IMR-90 (cell line): ENCODE measurements at regions not wholly inside any gene's neighbourhood (a gene's known extent, or its start where the extent isn't known, plus 50 kb on each side); places are given as distances from the start of the nearest gene placed in this dataset.

Experiments
- ATAC-seq: fragments of 200-7000 bp; cut with Tn5 transposase; 2 replicates; pipeline ENCODE4 v1.9.1; 2020; ENCODE audit warnings: low read depth, mild to moderate bottlenecking, moderate library complexity
- BruUV-seq: library from RNA; stranded (reverse); fragments of 400-500 nt; replicated peaks from 2 replicates; lab custom pipeline; 2021; lab: Mats Ljungman, UMichigan
- CTCF ChIA-PET: fragments of 300-600 bp; formaldehyde crosslinking; extraction: SDS; loops from one replicate; lab custom pipeline; 2021; ENCODE audit warnings: antibody characterized with exemption; lab: Yijun Ruan, JAX
- POLR2A ChIA-PET: fragments of 300-600 bp; sonication (Branson Sonifier 250); formaldehyde crosslinking; loops from one replicate; lab custom pipeline; 2022; ENCODE audit warnings: antibody characterized with exemption; ENCODE audit not compliant: unreplicated experiment; lab: Charles Lee
- DNase-seq: peaks from one replicate; pipeline ENCODE4 v3.0.0; 2013
- H2AFZ ChIP-seq: replicated peaks from 2 replicates; pipeline ENCODE3; 2013; ENCODE audit warnings: low read length, mild to moderate bottlenecking; ENCODE audit not compliant: poor library complexity
- H2AK5ac ChIP-seq: 2 replicates; pipeline ENCODE4 v1.6.1; 2013; ENCODE audit warnings: low read depth, low read length, inconsistent platforms
- H2AK9ac ChIP-seq: replicated peaks from 2 replicates; pipeline ENCODE3; 2013; ENCODE audit warnings: mild to moderate bottlenecking, low read depth, low read length, moderate library complexity; ENCODE audit not compliant: poor library complexity
- H2BK120ac ChIP-seq: 2 replicates; pipeline ENCODE4 v1.6.1; 2013; ENCODE audit warnings: low read depth, low read length, inconsistent platforms
- H2BK15ac ChIP-seq: 3 replicates; pipeline ENCODE4 v1.6.1; 2013; ENCODE audit warnings: low read depth, low read length, inconsistent platforms
- H2BK20ac ChIP-seq: 2 replicates; pipeline ENCODE4 v1.6.1; 2013; ENCODE audit warnings: low read depth, mild to moderate bottlenecking, inconsistent platforms, low read length, moderate library complexity
- H2BK5ac ChIP-seq: 2 replicates; pipeline ENCODE4 v1.6.1; 2013; ENCODE audit warnings: mild to moderate bottlenecking, low read depth, low read length, inconsistent platforms; ENCODE audit not compliant: poor library complexity, severe bottlenecking
- H3K14ac ChIP-seq: replicated peaks from 2 replicates; pipeline ENCODE4 v1.6.1; 2013; ENCODE audit warnings: low read depth, low read length, inconsistent platforms
- H3K18ac ChIP-seq: 2 replicates; pipeline ENCODE4 v1.6.1; 2013; ENCODE audit warnings: low read depth, low read length, control low read depth
- H3K23ac ChIP-seq: 2 replicates; pipeline ENCODE4 v1.6.1; 2013; ENCODE audit warnings: low read depth, low read length, inconsistent platforms
- H3K27ac ChIP-seq: 2 replicates; pipeline ENCODE4 v1.5.1; 2013; ENCODE audit warnings: mild to moderate bottlenecking, control low read depth, low read length; ENCODE audit not compliant: insufficient read depth
- H3K27me3 ChIP-seq: 2 replicates; pipeline ENCODE4 v1.6.1; 2013; ENCODE audit warnings: low read length; ENCODE audit not compliant: control insufficient read depth, insufficient read depth
- H3K36me3 ChIP-seq: 2 replicates; pipeline ENCODE4 v1.6.1; 2013; ENCODE audit warnings: low read length, mixed read lengths; ENCODE audit not compliant: control insufficient read depth, insufficient read depth
- H3K4ac ChIP-seq: 2 replicates; pipeline ENCODE4 v1.6.1; 2013; ENCODE audit warnings: low read depth, low read length, inconsistent platforms
- H3K4me1 ChIP-seq: 2 replicates; pipeline ENCODE4 v1.6.1; 2013; ENCODE audit warnings: low read length, mixed read lengths; ENCODE audit not compliant: control insufficient read depth, insufficient read depth
- H3K4me2 ChIP-seq: 2 replicates; pipeline ENCODE4 v1.6.1; 2013; ENCODE audit warnings: low read depth, mild to moderate bottlenecking, control low read depth, low read length, moderate library complexity
- H3K4me3 ChIP-seq: 2 replicates; pipeline ENCODE4 v1.5.1; 2013; ENCODE audit warnings: low read depth, mild to moderate bottlenecking, control low read depth, low read length, moderate library complexity; ENCODE audit not compliant: insufficient read depth
- H3K56ac ChIP-seq: 2 replicates; pipeline ENCODE4 v1.6.1; 2013; ENCODE audit warnings: low read length, inconsistent platforms; ENCODE audit not compliant: insufficient read depth; ENCODE audit errors: extremely low read depth
- H3K79me1 ChIP-seq, 2 experiments: 2 replicates each; pipeline ENCODE4 v1.6.1; 2013; ENCODE audit warnings: low read length in 2 of 2, inconsistent platforms in 1 of 2, low read depth in 1 of 2
- H3K9ac ChIP-seq: 2 replicates; pipeline ENCODE4 v1.6.1; 2013; ENCODE audit warnings: low read depth, low read length, control low read depth
- H3K9me1 ChIP-seq: 2 replicates; pipeline ENCODE4 v1.6.1; 2013; ENCODE audit warnings: low read length, inconsistent platforms; ENCODE audit not compliant: insufficient read depth
- H3K9me3 ChIP-seq: 2 replicates; pipeline ENCODE4 v1.6.1; 2013; ENCODE audit warnings: low read length; ENCODE audit not compliant: control insufficient read depth, insufficient read depth
- H4K20me1 ChIP-seq: 2 replicates; pipeline ENCODE4 v1.6.1; 2013; ENCODE audit warnings: low read length, inconsistent platforms; ENCODE audit not compliant: insufficient read depth
- H4K5ac ChIP-seq: 2 replicates; pipeline ENCODE4 v1.6.1; 2013; ENCODE audit warnings: mild to moderate bottlenecking, low read depth, low read length, control low read depth
- H4K8ac ChIP-seq, 2 experiments: 2 replicates each; pipeline ENCODE4 v1.6.1; 2013; ENCODE audit warnings: low read depth in 2 of 2, low read length in 2 of 2, control low read depth in 1 of 2, inconsistent platforms in 1 of 2
- H4K91ac ChIP-seq: 2 replicates; pipeline ENCODE4 v1.6.1; 2013; ENCODE audit warnings: low read depth, low read length, inconsistent platforms; ENCODE audit not compliant: insufficient read depth
- BHLHE40 ChIP-seq: fragments of 150-350 bp; IDR thresholded peaks from 2 replicates; pipeline ENCODE4 v1.6.1; 2016; ENCODE audit warnings: mild to moderate bottlenecking, low read depth, low read length
- CEBPB ChIP-seq: IDR thresholded peaks from 2 replicates; pipeline ENCODE4 v1.6.1; 2012; ENCODE audit warnings: low read depth, low read length, improper control_type of control experiment
- CHD1 ChIP-seq: IDR thresholded peaks from 2 replicates; pipeline ENCODE4 v1.6.1; 2012; ENCODE audit warnings: low read depth, low read length, improper control_type of control experiment
- ELK1 ChIP-seq: fragments of 150-350 bp; IDR thresholded peaks from 2 replicates; pipeline ENCODE4 v1.6.1; 2016; ENCODE audit warnings: low read depth, mild to moderate bottlenecking, low read length, moderate library complexity, borderline replicate concordance
- FOS ChIP-seq: fragments of 150-350 bp; IDR thresholded peaks from 2 replicates; pipeline ENCODE4 v1.6.1; 2016; ENCODE audit warnings: low read depth, low read length
- MAZ ChIP-seq: IDR thresholded peaks from 2 replicates; pipeline ENCODE4 v1.6.1; 2012; ENCODE audit warnings: low read depth, mild to moderate bottlenecking, low read length, improper control_type of control experiment, moderate library complexity, borderline replicate concordance
- MXI1 ChIP-seq: IDR thresholded peaks from 2 replicates; pipeline ENCODE4 v1.6.1; 2012; ENCODE audit warnings: low read depth, mild to moderate bottlenecking, low read length, moderate library complexity, borderline replicate concordance
- NFE2L2 ChIP-seq: fragments of 150-350 bp; IDR thresholded peaks from 2 replicates; pipeline ENCODE4 v1.6.1; 2016; ENCODE audit warnings: low read depth, mild to moderate bottlenecking, low read length
- RAD21 ChIP-seq: IDR thresholded peaks from 2 replicates; pipeline ENCODE4 v1.6.1; 2012; ENCODE audit warnings: low read length, improper control_type of control experiment
- RCOR1 ChIP-seq: IDR thresholded peaks from 2 replicates; pipeline ENCODE4 v1.6.1; 2012; ENCODE audit warnings: mild to moderate bottlenecking, low read length, improper control_type of control experiment; ENCODE audit not compliant: insufficient replicate concordance
- RFX5 ChIP-seq: IDR thresholded peaks from 2 replicates; pipeline ENCODE4 v1.8.0; 2012; ENCODE audit warnings: low read depth, mild to moderate bottlenecking, low read length, moderate library complexity
- SMC3 ChIP-seq: fragments of 150-350 bp; IDR thresholded peaks from 2 replicates; pipeline ENCODE4 v1.6.1; 2016; ENCODE audit warnings: low read depth, mild to moderate bottlenecking, antibody characterized with exemption, low read length, moderate library complexity
- USF2 ChIP-seq: fragments of 150-350 bp; IDR thresholded peaks from 2 replicates; pipeline ENCODE4 v1.6.1; 2017; ENCODE audit warnings: mild to moderate bottlenecking, antibody characterized with exemption, low read length, low read depth
- WGBS, 2 experiments: methylation state at CpG; one replicate each; pipeline versions ENCODE4 v1.1.5 to v1.1.7; 2013; ENCODE audit warnings: missing lambda C conversion rate in 2 of 2; ENCODE audit not compliant: insufficient read length in 1 of 2; ENCODE audit errors: extremely low coverage in 2 of 2; 5-methylcytosine and 5-hydroxymethylcytosine counted together
- dilution Hi-C: fragments of 300-500 bp; cut with HindIII; formaldehyde crosslinking; loops from one replicate; pipeline ENCODE4 v1.14.3; 2018; ENCODE audit warnings: low sequenced_read_pairs; ENCODE audit not compliant: unreplicated experiment
- in situ Hi-C: fragments of 300-500 bp; cut with MboI; formaldehyde crosslinking; loops from 3 replicates; pipeline ENCODE4 v1.14.3; 2019; ENCODE audit warnings: low sequenced_read_pairs, inconsistent platforms, mixed read lengths
- intact Hi-C: fragments of 100-400 bp; cut with micrococcal nuclease; formaldehyde crosslinking; loops from 2 replicates; pipeline ENCODE4 v1.10.0; 2022

GRCh38 chr7:32253299-32253698, 183.1 kb upstream of the PDE1C start:
- Histone ChIP-seq H3K27ac (no peak overlapping the region), H3K4ac (no peak overlapping the region), H3K9ac (no peak overlapping the region), H2BK5ac (no peak overlapping the region), H3K14ac (no peak overlapping the region), H3K56ac (no peak overlapping the region), H3K9me3 (no peaks in the 10 kb centered on the region; the same call in 1 of the 2 replicates), H4K91ac (no peak overlapping the region), H2BK120ac (no peak overlapping the region), H3K4me2 (no peak overlapping the region), H3K18ac (no peak overlapping the region), H4K8ac (no peak overlapping the region), H3K9me1 (no peaks in the 10 kb centered on the region), H2BK15ac (no peak overlapping the region), H3K79me1 (no peaks in the 10 kb centered on the region), H3K4me1 (no peaks in the 10 kb centered on the region), H3K23ac (no peak overlapping the region), H2AK9ac (no peak overlapping the region), H4K5ac (no peak overlapping the region), H3K4me3 (no peak overlapping the region), H4K20me1 (no peaks in the 10 kb centered on the region), H2BK20ac (no peak overlapping the region), H3K27me3 (no peaks in the 10 kb centered on the region), H3K36me3 (no peaks in the 10 kb centered on the region), H2AK5ac (no peak overlapping the region), H2AFZ (no peak overlapping the region)
- ChIA-PET POLR2A (no interaction called here), CTCF (no interaction called here)
- intact Hi-C loops = no loop called here
- dilution Hi-C loops = no loop called here
- no CpG with 5 or more reads among the region's 3 CpGs for whole genome bisulfite sequencing, 2 experiments
- in situ Hi-C loops = no loop called here
- no TSS peak for BruUV-seq
- TF ChIP-seq SMC3 (no peak), MXI1 (no peak), RCOR1 (no peak), CEBPB (no peak), NFE2L2 (no peak), RAD21 (no peak), ELK1 (no peak), BHLHE40 (no peak), USF2 (no peak), CHD1 (no peak), FOS (no peak), MAZ (no peak), RFX5 (no peak)
- ATAC-seq = no peak
- DNase-seq = no peak
